Effector CD8-positive, alpha-beta T cell (primary cell): ENCODE measurements at regions not wholly inside any gene's neighbourhood (a gene's known extent, or its start where the extent isn't known, plus 50 kb on each side); places are given as distances from the start of the nearest gene placed in this dataset.

Experiments
- DNase-seq: peaks from one replicate; lab custom pipeline; 2025; lab: John Stamatoyannopoulos, UW

DNA sequence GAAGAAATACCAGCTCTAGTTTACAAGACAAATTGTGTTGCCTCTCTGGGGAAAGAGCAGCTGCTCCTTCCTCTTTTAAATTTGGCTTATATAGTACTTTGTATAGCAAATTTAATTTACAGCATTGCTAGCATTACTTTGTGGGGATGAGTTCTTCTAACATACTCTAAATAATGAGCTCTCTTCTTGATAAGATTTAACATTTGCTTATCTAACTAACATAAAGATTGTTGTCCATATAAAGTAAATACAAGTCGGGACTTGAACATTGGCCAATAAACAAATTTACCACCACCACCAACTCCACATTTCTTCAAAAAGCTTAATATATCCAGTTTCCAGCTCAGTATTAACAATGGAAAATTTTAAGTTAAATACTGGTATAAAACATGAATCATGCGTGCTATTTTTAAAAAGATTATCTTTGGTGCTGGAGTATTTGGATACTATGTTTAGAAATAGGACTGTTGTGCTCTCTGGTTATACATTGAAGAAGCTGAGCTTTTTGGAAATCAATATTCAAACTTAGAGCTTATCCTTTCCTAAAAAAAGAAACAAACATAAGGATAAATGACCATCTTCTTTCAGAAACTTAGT lies 1146.9 kb upstream of the GJE1 start:
- DNase-seq, result no peak

DNA sequence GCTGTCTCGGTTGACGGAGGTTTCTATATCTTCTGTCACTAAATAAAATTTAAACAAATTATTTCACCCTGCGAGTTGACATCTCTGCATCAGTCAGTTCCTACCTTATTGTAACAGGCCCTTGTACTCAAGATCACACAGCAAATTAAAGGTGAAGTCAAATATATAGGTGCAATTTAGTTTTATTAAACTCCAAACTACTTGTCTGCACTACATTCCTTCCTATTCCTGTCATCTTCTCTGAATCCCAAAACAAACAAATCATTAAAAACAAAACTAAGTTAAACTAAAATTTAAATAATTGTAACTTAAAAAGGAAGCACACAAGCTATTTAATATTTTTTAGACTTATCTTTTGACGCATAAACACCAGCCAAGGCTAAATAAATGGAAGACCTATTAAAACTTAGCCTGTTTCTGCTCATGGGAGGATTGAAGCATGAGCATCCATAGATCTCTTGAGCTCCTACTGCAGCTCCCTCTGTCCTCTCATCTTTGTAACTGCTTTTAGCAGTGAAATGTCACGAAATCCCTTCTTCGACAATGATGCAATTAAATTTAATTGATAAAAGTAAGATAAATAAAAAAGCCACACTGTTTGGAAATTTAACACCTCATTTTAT lies 1152.3 kb upstream of the GJE1 start:
- DNase-seq, result no peak

DNA sequence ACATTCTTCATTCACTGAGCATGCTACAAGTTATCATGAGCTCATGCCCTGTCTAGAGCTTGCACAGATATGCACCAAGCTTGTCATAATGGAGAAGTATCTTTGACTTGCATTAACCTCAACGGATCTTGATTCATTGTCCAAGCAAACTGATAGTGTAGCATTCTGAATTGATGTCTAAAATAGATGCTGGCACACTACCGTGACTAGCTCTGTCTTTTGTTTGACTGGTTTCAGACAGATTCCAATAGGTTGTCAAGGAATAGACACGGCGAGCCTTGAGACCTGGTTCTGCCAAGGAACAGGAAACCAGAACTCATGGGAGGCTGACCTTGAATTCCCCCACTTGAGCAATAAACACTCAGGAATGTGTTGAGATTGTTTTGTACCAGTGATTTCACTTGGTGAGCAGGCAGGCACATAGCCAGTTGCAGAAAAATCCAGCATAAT lies 1153.1 kb upstream of the GJE1 start:
- DNase-seq, result no peak

DNA sequence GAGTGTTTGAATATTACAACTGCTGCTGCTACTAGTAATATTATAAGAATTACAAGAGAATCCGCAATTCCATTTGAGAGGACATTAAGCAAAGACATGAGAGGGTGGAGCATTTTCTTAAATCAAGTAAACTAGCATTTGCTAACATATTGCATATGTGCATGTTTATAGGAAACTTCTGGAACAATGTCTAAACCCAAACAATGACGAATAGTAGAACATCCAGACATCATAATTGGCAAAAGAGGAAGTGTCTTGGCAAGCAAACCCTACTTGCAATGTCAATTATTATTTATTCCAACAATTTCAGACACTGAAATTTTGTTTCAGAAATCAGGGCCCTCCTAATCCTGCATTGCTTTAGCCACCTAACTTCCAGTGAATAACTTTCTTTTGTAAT lies 1155.3 kb upstream of the GJE1 start:
- no peak for DNase-seq

DNA sequence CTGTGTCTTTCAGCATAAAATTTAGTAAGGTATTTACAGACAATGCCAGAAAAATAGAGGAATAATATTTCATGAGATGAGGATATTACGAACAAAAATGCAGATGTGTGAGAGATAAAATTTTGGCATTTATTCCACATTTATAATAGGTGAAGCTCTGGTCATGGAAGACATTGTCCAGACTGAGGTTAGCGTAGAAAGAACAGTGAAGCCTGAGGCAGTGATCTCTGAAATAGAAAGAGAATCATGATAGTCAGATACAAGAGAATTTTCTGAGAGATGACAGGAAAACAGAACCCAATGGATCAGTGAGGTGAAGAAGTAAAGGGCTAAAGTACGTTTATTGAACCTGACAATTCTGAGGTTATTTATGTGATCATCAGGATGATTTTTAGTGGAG lies 1155.9 kb upstream of the GJE1 start:
- no peak for DNase-seq

DNA sequence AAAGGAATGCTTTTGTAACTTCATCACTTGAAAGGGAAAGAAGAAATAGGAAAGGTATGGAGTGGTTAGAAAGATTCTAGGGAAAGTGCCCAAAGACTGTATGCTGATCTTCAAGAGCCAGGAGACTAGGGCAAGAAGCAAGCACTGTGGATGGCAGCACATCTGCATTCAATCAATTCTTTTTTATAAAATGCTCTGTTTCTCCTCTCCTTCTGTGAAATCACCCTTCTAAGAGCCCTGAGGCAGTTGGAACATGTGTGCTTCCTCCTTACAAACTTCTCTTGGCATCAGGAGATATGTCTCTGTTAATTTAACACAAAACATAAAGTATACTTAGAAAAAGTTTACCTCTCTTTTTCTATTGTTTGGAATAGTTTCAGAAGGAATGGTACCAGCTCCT lies 1162.2 kb upstream of the GJE1 start:
- no peak for DNase-seq

DNA sequence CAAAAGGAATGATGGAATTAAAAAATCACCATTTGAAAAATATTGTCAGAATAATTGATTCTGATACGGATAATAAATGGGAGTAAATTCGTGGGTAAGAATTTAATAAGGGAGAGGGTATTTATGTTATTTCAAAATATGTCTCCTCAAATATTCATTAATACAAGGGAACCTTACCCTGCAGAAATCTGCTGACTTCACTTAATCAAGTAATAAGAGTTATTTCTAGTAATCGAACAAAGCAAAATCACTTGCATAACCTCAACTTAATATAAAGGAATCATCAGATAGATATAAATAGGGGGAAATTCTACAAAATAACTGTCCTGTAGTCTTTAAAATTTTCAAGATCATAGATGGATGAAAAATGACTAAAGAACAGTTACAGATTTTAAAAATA lies 1164.7 kb upstream of the GJE1 start:
- DNase-seq, result no peak

DNA sequence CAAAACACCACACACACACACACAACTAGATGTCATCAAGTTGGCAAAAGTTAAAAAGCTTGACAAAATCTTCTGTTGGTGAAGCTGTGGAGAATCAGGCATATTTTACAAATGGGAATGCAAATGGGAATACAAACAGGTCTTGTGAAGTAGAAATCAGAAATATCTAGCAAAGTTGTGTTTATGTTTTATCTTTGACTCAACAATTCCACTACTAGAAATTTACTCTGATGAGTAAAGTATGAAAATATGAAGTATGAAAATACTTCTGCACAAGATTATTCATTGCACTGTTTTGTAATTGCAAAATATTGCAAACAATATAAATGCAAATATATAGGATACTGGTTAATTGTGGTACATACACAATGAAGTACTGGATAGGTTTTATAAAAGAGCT lies 1166.0 kb upstream of the GJE1 start:
- DNase-seq, result no peak

DNA sequence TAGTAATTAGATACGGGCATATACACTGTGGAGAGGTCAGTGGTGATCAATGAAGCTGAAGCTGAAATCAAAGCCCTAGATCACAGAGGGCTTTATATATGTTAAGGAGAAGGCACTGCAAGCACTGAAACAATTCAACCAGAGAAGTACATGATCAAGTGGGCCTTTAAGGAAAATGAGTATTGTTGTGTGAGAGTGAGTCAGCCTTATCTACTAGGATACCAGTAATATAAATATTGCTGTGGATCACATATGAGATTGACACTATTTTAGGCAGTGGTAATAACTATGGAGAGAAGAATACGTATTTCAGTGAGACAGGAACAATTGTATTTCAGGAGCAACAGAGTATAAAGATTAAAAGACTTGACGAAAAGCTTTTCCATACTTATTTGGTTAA lies 1172.2 kb upstream of the GJE1 start:
- no peak for DNase-seq

DNA sequence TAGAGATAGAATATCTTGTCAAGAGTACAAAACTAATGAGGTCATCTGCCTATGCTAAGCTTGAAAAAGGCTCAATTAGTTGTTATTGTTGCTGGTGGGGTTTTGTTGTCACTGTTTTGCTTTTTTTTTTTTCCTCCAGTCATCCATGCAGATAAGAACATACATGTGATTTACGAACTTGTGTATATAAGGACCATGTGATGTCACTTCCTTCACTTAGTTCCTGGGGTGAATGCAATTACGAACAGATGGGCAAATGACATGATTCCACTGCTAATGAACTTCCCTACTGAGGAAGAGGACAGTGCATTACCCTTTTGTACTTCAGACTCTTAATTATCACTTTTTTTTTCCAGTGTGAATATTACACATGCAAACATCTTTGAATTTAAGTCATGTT lies 1175.3 kb upstream of the GJE1 start:
- no peak for DNase-seq

DNA sequence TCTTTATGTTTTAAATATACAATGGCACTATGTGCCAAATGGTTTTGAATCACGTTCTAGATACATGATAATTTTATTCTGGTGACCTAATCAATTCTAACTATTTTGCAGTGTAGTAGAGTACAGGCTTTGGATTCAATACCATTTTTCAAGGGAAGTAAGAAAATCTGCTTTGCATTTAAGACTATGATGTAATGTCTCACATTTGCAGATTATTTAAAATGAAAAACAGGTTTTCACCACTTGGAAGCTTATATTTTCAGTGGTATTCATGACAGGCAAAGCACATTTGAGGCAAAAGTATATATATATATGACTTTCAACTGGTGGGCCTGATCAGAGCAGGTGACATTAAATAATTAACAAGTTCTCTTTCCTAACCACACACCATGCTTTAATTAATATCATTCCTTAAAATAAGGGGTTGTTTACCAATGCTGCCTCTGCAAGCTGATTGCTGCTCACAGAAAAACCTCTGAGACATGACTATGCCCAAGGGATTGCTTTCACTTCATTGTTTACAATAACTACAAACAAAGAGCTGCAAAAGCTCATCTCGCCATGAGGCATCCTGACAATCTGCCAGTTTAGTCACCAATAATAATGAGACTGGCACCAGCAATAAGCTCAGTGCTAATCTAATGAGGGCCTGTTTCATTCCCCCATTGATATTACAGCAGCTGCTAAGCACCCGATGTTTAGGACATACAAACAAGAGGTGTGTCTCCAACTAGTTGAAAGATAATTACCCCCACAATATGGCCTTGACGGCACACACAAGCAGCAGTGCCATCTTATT lies 1176.0 kb upstream of the GJE1 start:
- DNase-seq, result no peak

DNA sequence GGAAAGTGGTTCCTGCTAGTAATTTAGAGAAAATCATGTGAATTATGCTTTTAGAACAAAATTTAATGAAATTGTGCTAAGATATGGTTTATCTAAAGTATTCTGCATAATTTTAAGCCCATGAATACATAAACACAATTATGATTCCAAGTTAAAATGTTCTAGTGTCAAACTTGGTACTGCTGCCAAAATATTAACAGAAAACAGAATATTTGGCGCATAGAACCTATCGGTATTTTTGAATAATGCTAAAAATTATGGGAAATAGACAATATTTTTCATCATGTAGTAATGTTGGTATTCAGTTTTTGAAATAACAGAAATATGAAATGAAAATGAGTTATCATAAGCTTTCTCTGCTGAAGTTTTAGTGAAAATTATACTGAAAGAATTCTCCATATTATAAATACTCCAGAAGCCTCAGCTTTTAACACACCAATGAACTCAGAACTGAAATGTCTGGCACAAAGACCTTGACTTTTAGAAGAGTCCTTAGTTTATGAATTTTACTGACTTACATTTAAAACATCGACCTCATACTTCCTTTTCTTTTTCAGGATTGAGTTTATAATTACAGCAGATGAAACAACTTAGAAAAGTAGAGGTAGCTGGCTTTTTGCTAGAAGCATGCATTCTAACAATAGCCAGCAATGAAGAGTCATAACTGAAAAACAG lies 1192.3 kb upstream of the GJE1 start:
- DNase-seq, result no peak

DNA sequence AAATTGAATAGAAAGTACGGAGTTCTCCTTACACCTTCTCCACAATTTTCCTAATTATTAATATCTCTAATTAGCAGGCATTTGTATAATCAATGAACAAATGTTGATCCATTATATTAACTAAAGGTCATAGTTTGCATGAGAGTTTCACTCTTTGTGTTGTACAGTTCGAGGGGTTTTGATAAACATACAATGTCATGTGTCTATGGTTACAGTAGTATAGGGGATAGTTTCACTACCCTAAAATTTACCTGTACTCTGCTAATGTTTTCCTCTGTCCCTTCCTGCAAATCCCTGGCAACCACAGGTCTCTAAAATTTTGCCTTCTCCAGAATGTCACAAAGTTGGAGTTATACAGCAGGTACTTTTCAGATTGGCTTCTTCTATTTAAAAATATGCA lies 1199.8 kb upstream of the GJE1 start:
- DNase-seq, result no peak

DNA sequence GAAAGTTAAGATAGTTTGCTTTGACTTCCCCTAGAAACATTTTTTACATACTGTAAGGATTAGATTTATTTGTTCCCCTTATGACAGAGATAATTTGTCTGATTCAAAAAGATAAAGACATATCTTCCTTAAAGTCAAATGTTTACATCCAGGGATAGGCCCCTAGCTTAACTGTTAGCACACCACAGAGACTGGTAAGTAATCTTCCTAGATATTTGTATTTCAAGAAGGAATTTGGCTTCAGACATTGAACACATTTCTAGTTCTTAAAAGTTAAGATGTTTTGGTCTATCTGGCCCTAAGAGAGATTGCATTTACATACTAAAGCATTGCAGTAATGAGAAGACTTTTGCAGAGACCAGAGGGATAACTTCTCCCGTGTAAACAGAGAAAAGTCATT lies 1201.1 kb upstream of the GJE1 start:
- no peak for DNase-seq

DNA sequence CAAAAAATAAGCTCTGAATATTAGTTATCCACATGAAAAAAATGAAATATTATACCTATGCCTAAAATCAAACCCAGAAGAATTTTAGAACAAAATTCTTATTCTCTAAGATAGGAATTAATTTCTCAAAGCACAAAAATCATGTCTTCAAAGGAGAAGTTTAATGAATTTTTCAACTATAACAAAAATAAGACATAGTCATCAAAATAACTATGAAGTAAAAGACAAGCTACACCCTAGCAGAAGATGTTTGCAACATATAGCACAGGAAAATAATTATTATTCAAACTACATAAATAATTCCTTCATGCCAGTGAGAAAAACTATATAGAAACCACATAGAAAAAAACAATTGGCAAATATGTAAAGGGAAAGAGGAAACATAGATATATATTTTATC lies 1203.6 kb upstream of the GJE1 start:
- no peak for DNase-seq

DNA sequence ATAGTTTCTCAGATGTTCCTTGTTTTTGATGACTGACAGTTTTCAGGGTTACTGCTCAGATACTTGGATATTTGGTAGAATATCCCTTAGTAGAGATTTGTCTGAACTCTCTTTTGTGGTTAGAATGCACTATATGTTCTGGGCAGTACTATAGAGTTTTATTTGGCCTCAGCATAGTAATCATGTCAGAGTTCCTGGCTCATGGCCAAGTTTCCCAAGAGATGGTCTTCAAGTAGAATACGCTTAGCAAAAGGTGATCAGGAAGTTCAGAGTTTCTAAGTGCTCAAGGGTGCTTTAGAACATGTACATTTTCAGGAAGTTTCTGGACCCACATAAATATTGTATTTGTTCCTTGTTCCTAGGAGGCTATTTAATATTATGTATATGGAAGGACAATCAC lies 1209.7 kb upstream of the GJE1 start:
- DNase-seq, result no peak

DNA sequence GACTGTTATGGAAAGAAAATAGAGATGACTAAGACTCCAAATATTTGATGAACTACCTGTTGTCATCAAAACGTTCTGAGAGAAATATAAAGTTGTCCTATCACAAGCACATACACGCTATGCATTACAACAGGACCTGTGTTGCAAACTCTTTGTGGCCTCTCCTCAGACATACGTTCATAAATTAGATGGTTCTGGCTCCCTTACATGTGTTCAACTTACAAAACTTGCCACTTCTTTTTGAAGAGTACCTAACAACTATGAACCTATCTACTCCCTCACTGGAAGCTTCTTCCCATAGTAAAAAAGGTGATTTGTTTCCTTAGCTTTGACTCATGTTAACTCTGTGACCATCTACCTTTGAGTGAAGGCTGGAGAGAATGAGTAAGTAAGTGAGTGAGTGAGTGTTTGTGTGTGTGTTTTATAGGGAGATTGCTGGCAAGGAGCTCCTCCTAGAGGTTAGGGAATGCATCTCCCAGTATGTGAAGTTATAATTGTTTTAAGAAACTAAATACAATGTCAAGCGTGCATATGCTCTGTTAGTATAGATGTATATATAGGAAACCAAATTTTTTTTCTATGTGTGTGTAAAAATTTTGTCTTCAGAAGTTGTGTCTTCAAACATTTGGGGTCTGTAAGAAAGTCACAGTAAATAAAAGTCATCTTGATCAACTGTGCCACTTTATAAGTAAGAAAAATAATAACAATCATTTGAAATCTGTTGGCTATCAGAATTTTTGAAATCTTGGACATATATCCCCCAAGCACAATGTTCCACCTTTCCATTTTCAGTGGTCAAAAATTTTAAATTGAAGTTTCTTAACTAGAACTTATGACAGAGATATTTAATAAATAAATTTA lies 1211.1 kb upstream of the GJE1 start:
- DNase-seq, result no peak

DNA sequence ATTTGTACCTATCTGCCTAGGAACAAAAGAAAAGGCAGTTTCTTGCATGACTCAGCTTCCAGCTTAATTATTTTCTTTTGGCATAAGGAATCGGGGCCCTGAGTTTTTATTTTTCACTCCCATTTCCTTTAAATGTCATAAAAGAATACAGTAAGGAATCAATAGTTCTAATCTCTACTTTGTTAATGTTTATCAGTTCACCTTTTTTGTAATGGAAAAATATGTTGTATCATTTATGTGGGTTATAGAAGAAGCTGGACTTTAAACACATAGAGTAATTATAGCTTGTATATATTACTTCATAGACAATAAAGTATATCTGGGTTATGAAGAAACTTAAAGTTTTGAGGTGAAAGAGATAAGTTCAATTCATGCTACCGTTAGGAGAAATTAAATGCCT lies 1214.8 kb upstream of the GJE1 start:
- no peak for DNase-seq

DNA sequence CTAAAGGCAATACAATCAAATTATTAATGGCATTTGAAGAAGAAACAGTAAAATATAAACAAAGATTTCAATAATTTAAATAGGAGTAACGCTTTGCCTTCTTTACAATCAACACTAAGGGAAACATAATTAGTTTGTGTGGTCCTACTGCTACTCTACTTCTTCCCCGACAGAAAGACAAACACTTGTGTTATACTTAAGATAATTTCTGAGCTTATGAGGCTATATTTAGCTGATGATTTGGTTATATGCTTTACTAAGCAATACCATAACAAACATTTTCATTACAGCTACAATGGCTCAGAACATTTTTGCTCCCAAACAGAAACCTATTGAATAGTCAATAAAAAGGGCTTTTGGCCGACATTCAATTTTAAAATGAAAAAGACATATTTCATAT lies 1217.2 kb upstream of the GJE1 start:
- no peak for DNase-seq

DNA sequence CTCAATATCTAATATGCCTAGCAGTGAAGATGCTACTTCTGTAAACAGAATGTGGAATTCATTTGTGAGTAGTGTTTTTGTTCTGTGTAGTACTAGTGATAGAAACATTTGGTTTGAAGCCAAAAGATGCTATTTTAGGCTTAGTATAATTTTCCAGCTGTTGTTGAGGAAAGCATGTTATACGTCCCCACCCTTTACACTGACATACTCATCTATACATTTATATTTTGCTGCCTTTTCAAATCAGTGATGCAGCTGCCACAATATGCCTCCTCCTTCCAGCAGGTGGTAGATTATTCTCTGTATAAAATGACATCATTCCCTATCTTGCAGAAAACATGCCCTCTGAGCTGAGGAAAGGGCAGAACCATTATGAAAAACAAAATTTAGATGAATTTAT lies 1217.6 kb upstream of the GJE1 start:
- DNase-seq, result no peak

DNA sequence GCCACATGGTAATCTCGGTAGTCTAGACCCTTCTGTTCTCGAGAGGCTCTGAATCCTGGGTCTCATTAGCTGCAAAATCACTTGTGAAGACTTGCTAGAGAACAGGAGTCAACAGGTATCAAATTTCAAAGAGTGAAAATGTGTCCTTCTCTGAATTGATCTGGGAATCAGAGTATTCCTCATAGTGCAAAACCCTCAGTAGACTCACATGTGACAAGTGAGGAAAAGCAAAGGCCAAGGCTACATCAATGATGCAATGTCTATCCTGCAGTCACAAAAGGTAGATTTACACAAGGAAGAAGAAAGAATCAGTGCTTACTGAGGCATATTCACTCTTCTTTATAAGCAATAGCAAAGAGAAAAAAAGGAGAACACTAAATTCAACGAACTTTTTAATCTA lies 1220.0 kb upstream of the GJE1 start:
- no peak for DNase-seq

DNA sequence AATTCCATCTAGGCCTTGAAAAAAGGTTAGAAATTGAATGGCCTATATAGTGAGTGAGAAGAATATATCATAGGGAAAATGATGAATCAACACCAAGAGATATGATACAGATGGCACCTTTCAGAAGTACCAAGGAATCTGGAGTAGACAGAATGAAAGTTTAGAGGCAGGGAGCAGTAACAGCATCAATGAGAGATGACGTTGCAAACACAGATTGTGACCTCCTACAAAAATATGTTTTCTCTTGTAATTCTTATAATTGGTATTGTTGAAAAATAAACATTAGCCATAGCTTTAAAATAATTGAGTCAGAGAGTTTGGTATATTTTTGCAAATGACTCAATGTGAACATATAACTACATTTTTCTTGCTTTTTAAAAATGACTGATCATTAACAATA lies 1223.1 kb upstream of the GJE1 start:
- DNase-seq, result no peak
